Prostate gland (tissue), 2 donors: ENCODE measurements at regions not wholly inside any gene's neighbourhood (a gene's known extent, or its start where the extent isn't known, plus 50 kb on each side); places are given as distances from the start of the nearest gene placed in this dataset.

Experiments used
- POLR2AphosphoS5 ChIP-seq: sonication (generic); formaldehyde crosslinking; IDR thresholded peaks from one replicate; pipeline ENCODE4 v1.6.1; 2017; ENCODE audit warnings: antibody characterized with exemption
- TF ChIP-seq, protein P1 (sequence below), 4 experiments: fragments of 200-600 bp in 2 of 4; fragments of 450-650 bp in 2 of 4; sonication (generic) in 2 of 4; IDR thresholded peaks; 1 replicate in 3 of 4; 2 replicates in 1 of 4; pipeline ENCODE4 v1.5.1; 2016 to 2019; ENCODE audit warnings: antibody characterized with exemption in 4 of 4, mild to moderate bottlenecking in 2 of 4, moderate library complexity in 2 of 4

- no peak for TF ChIP-seq POLR2AphosphoS5
- TF ChIP-seq, protein P1, sequence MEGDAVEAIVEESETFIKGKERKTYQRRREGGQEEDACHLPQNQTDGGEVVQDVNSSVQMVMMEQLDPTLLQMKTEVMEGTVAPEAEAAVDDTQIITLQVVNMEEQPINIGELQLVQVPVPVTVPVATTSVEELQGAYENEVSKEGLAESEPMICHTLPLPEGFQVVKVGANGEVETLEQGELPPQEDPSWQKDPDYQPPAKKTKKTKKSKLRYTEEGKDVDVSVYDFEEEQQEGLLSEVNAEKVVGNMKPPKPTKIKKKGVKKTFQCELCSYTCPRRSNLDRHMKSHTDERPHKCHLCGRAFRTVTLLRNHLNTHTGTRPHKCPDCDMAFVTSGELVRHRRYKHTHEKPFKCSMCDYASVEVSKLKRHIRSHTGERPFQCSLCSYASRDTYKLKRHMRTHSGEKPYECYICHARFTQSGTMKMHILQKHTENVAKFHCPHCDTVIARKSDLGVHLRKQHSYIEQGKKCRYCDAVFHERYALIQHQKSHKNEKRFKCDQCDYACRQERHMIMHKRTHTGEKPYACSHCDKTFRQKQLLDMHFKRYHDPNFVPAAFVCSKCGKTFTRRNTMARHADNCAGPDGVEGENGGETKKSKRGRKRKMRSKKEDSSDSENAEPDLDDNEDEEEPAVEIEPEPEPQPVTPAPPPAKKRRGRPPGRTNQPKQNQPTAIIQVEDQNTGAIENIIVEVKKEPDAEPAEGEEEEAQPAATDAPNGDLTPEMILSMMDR (IDR thresholded peaks at IDR 0.05) = no peak
These were observed 251.9 kb upstream of the ATXN7L3B start for GRCh38 chr12:74285773-74286172.
